ENCODE measurements at regions not wholly inside any gene's neighbourhood (a gene's known extent, or its start where the extent isn't known, plus 50 kb on each side); places are given as distances from the start of the nearest gene placed in this dataset.
A peak's percentile ranks its signal among the peaks of the same experiment; 100 is the strongest.

DNA sequence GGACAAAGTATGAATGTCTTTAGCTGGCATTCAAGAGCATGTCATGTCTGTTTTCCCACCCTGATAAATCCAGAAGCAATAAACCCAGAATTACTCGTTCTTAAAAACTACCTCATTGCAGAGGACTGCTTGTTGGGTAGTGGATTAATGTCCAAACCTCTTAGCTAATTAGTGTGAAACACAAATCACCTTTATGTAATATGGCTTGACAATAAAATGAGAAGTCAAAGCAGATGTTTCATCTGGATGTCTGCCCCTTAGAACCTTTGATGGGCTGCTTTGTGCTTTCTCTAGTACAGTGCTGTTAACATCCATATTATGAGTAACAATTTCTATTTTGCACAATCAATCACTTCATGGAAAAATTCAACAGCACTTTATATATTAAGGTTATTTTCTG is 149.1 kb upstream of the TUT7 start:
- DNase-seq (ENCODE audit: low read depth), result no peak
- TF ChIP-seq CTCF (IDR thresholded peaks at IDR 0.05; ENCODE audit: insufficient read depth, low read depth, low read length), result no peak
- no peak overlapping the region for H3K4me3 ChIP-seq (ENCODE audit: low read depth, low read length)

GRCh38 chr9:86500667-86501435 is 146.6 kb upstream of the TUT7 start:
- H3K4me3 ChIP-seq (ENCODE audit: low read depth, low read length), result no peak overlapping the region
- DNase-seq (ENCODE audit: low read depth), result peak; percentile 89
- no peak for TF ChIP-seq CTCF (IDR thresholded peaks at IDR 0.05; ENCODE audit: insufficient read depth, low read depth, low read length)

DNA sequence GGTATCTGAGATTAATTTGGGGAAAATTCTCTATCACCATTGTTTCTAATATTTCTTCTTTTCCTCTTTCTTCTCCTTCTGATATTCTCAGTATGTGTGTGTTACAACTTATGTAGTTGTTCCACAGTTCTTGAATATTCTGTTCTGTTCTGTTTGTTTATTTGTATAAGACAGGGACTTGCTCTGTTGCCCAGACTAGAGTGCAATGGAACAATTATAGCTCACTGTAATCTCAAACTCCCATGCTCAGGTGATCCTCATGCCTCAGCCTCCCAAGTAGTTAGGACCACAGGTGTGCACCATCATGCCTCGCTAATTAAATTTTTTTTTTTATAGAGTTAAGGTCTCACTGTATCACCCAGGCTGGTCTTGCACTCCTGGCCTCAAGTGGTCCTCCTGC is 145.8 kb upstream of the TUT7 start:
- H3K4me3 ChIP-seq (ENCODE audit: low read depth, low read length), result no peak overlapping the region
- TF ChIP-seq CTCF (IDR thresholded peaks at IDR 0.05; ENCODE audit: insufficient read depth, low read depth, low read length), result no peak
- DNase-seq (ENCODE audit: low read depth), result no peak

DNA sequence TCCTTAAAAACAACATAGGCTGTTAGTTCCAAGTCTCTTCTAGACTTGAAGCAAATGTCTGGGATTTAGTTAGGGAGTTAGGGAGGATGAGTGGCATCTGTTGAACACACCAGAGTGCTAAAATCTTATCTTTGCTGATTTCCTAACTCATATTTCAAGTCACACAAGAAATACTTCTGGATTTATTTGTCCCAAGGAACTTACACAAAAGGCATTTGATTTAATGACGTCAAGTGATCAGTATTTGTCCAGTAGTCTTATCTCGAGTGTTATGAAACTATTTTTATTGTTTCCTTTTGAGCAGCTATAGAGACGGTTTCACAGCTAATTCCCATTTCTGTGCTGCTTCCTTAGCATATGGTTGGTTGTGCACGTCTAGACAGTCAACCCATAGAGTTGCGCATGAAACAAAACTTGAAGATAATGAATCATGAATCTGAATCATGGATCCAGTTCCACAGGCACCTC is 140.5 kb upstream of the TUT7 start:
- TF ChIP-seq CTCF (IDR thresholded peaks at IDR 0.05; ENCODE audit: insufficient read depth, low read depth, low read length), result no peak
- peak; percentile 91 for DNase-seq (ENCODE audit: low read depth)
- H3K4me3 ChIP-seq (ENCODE audit: low read depth, low read length), result no peak overlapping the region

GRCh38 chr9:86491468-86492266 is 137.5 kb upstream of the TUT7 start:
- TF ChIP-seq CTCF (IDR thresholded peaks at IDR 0.05; ENCODE audit: insufficient read depth, low read depth, low read length), result no peak
- peak; percentile 54 for DNase-seq (ENCODE audit: low read depth)
- no peak overlapping the region for H3K4me3 ChIP-seq (ENCODE audit: low read depth, low read length)

GRCh38 chr9:86488794-86489193 is 134.6 kb upstream of the TUT7 start:
- TF ChIP-seq CTCF (IDR thresholded peaks at IDR 0.05; ENCODE audit: insufficient read depth, low read depth, low read length), result no peak
- no peak for DNase-seq (ENCODE audit: low read depth)
- no peak overlapping the region for H3K4me3 ChIP-seq (ENCODE audit: low read depth, low read length)

All from fibroblast of villous mesenchyme (primary cell).